HG03064 (cell line): ENCODE measurements at regions not wholly inside any gene's neighbourhood (a gene's known extent, or its start where the extent isn't known, plus 50 kb on each side); places are given as distances from the start of the nearest gene placed in this dataset.

Source experiments
- ATAC-seq: cut with Tn5 transposase; IDR thresholded peaks from one replicate; pipeline ENCODE4 v1.9.1; 2021; ENCODE audit warnings: low read depth; ENCODE audit not compliant: unreplicated experiment

DNA sequence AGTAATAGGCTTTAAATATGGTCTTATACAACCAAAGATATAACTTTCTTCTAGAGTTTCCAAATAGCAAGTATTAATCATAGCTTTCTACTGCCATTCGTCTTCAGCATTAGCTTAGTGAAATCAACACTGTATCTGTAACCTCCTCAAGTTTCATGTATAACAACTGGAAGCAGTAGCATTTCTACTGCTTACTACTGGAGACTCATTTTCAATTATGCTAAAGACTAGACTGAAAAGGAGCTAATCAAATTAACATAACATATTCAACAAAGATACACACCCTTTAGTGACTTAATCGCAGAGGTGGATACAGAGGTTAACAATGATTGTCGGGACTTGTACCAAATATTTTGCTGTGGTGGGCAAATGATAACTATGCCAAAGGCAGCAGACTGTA lies 344.2 kb upstream of the TEX13C start:
- ATAC-seq, result no peak

DNA sequence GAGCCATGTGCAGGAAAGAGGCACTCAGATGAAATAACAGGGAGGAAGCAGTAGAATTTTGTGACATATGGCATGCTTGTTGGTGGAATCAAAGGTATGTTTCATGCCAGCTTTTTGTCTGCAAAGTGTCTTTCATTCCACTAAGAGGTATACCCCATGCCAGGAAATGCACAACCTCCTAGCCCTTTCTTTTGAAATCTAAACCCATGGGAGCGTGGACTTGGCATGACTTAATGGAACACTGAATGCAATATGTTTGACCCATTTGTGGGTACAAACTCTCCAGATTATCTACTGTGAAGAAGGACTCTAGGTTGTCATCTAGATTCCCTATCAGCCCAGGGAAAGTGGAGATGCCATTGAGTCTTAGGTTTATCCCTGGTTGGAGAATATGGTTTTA lies 338.3 kb upstream of the TEX13C start:
- no peak for ATAC-seq

DNA sequence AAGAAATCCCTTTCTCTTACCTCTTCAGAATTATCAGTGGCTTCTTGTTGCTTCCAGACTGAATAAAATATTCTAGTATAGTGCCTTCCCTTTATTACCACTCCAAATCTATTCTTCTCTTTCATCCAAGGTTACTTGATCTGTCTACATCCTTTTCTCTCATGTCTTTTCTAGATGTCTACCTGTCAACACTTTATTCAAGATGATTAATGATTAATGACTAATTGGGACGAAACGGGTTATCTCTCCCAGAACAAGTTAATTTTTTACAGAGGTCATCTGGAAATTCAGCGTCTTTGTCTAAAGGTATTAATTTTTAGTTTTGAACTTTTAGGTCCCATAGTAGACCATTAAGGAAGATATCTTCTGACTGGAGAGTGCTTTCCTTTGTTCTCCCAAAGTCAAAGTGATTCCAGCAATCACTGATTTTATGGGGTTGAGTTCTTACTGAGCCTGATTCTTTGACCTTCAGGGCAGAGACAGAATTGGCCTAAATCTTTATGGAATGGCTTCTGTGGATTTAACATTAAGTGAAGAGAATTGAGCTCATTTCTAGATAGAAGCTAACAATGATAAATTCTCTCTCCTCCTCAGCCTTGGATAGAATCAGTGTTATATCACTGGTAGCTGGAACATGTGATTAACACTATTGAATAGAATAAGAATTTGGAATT lies 335.4 kb upstream of the TEX13C start:
- ATAC-seq, result no peak

DNA sequence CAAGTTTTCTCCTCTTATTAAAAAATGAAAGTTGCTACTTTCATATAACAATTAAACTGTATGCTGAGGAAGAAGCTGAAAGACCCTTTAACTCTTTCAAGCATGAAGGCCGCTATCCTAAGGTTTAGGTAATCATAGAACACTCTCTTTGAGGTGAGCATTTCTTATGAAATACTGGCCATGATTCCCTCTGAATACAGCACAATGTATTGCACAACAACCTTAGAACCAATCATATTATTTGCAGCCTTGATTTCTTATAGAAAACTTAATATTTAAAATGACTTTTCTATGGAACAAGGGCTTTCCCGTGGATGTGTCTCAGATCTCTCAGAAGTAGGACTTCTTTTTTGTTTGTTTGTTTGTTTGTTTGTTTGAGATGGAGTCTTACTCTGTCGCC lies 333.4 kb upstream of the TEX13C start:
- ATAC-seq, result no peak

DNA sequence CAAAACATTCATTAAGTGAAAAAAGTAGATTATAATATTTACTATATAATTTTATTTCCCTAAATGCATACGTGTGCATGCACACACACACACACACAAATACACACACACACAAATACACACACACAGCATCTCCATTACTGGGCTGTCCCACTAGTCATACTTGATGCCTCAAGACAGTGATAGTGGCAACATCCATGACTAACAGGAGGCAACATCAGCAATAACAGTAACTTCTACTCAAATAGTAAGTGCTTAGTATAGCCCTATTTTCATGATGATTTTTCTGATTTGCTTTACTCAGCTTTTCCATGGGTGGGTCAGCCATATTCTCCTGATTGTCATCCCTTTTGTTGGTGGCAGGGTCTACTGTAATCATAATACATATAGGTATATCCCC lies 325.9 kb upstream of the TEX13C start:
- ATAC-seq, result no peak

DNA sequence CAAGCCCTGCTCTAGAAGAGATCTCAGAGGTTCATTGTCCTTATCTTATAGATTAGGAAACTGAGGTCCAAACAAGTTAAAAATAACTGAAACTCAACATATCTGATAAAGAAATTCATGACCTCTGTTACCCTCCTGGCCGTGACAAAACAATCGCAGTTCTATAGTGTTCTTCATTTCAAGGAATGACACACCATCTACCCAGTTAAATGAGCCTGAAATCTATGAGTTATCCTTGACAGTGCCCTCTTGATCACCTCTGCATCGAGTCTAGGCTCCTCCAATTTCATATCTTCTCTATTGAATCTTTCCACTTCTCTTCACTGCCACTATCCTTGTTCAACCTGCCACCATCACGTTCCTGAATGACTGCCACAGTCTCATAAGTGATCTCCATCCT lies 325.3 kb upstream of the TEX13C start:
- no peak for ATAC-seq

DNA sequence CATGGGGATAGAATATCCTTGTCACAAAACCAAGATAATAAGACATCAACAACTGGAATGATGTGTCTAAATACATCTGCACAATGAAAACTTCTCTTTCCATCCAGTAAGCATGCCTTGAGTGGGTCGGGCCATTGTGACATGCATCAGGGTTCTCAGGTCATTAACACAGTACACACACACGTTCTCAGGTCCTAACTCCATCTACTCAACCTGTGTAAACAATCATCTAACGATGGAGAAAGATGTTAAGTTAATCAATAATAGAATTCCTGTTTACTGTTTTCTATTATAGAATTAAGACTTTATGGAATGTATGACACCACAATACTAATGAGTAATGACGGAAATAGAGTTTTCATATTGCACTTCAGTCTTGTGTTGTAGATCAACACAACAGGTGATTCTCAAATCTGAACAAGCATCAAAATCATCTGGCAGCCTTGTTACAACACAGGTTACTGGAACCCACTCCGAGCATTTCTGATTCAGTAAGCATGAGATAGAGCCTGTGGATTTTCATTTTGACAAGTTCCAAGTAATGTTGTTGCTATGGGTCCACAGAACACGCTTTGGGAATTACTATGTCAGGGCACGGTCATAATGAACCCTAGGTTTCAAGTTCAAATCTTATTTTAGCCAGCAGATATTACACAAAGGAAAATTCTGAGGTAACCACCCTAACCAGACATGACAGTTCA lies 315.8 kb upstream of the TEX13C start:
- no peak for ATAC-seq

DNA sequence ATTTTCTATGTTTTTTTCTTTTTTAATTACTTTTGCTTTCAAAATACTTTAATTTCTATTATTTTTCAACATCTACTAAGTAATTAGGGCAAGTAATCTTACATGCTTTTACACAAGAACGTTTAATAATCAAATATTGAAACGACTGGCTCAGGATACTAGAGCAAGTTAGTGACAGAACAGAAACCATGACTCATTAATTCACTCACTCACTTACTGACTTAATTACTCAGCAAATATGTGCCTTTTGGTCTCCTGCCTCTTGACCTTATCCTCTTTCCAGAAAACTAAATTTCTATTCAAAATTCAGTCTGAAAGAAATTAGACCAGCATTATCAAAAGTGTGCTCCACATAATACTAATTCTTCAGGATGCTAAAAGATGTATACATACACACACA lies 314.9 kb upstream of the TEX13C start:
- ATAC-seq, result no peak

DNA sequence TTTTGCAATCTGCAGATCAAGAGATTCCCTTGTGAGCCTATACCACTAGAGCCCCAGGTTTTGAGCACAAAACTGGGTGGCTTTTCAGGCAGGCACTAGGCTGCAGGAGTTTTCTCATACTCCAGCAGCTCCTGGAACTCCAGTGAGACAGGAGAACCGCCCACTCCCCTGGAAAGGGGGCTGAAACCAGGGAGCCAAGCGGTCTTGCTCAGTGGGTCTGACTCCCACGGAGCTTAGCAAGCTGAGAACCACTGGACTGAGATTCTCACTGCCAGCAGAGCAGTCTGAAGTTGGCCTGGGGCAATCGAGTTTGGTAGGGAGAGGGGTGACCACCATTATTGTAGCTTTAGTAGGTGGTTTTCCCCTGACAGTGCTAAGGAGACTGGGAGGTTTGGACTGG lies 313.8 kb upstream of the TEX13C start:
- ATAC-seq, result no peak

DNA sequence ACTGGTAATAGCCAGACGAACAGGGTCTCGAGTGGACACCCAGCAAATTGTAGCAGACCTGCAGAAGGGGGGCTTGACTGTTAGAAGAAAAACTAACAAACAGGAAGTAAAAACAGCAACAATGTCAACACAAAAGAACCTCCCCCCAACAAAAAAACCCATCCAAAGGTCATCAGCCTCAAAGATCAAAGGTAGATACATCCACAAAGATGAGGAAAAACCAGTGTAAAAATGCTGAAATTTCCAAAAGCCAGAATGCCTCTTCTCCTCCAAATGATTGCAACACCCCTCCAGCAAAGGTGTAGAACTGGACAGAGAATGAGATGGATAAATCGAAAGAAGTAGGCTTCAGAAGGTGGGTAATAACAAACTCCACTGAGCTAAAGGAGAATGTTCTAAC lies 313.0 kb upstream of the TEX13C start:
- ATAC-seq, result no peak

DNA sequence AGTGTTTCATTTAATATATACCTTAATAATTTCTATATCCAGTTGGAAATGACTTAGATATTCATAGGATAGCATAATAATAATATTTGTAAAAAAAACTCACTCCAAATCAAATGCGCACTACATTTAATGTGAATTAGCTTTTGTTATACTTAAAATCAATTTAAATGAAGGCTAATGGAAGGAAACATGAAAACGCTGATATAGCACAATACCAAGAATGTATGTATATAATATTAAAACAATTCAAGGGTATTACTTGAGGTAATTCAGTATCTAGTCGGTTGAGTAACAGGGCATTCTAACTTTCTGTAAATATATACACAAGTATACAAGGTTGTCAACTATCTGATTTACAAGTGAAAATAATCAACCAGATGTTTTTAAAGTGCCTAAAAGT lies 307.1 kb upstream of the TEX13C start:
- ATAC-seq, result no peak

DNA sequence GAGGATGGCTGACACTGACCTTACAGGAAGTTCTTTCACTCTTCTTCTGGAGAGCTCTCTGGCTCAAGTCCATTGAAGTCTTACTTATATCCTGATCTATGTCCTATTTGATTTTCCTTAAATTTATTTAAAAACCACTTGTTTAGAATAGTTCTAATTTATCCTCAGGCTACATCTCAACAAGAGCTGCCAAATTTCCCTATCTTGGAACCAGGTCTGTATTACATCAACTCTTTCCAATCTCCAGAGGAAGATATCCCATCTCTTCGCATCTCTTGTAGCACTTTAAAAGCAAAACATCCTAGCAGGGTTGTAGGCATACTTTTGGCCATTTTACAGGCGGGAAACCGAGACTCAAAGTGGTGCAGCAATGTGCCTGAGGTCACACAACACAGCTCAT lies 290.5 kb upstream of the TEX13C start:
- no peak for ATAC-seq
